GM06990 (cell line): ENCODE measurements at regions not wholly inside any gene's neighbourhood (a gene's known extent, or its start where the extent isn't known, plus 50 kb on each side); places are given as distances from the start of the nearest gene placed in this dataset.

ENCODE experiments used
- DNase-seq: peaks from one replicate; pipeline ENCODE4 v3.0.0-alpha.2; 2011; ENCODE audit not compliant: insufficient read length; ENCODE audit errors: extremely low read depth
- H3K27me3 ChIP-seq: replicated peaks from 2 replicates; pipeline ENCODE4 v1.6.0; 2011; ENCODE audit warnings: low read length; ENCODE audit not compliant: control insufficient read depth, insufficient read depth
- H3K36me3 ChIP-seq: 2 replicates; pipeline ENCODE4 v1.5.1; 2011; ENCODE audit warnings: low read length; ENCODE audit not compliant: control insufficient read depth, insufficient read depth
- H3K4me3 ChIP-seq: replicated peaks from 2 replicates; pipeline ENCODE4 v1.5.1; 2011; ENCODE audit warnings: low read depth, mild to moderate bottlenecking, control low read depth, low read length
- TF ChIP-seq, protein P1 (sequence below): IDR thresholded peaks from 2 replicates; pipeline ENCODE4 v1.5.1; 2011; ENCODE audit warnings: low read length, control low read depth, mild to moderate bottlenecking, inconsistent platforms; ENCODE audit not compliant: insufficient read depth, poor library complexity, severe bottlenecking

GRCh38 chr12:107282628-107283027 is 189.3 kb upstream of the CRY1 start:
- Histone ChIP-seq H3K36me3 (no peaks in the 10 kb centered on the region), H3K27me3 (no peaks in the 10 kb centered on the region; the same call in 1 of the 2 replicates), H3K4me3 (no peak overlapping the region)
- DNase-seq, result no peak
- TF ChIP-seq, protein P1, sequence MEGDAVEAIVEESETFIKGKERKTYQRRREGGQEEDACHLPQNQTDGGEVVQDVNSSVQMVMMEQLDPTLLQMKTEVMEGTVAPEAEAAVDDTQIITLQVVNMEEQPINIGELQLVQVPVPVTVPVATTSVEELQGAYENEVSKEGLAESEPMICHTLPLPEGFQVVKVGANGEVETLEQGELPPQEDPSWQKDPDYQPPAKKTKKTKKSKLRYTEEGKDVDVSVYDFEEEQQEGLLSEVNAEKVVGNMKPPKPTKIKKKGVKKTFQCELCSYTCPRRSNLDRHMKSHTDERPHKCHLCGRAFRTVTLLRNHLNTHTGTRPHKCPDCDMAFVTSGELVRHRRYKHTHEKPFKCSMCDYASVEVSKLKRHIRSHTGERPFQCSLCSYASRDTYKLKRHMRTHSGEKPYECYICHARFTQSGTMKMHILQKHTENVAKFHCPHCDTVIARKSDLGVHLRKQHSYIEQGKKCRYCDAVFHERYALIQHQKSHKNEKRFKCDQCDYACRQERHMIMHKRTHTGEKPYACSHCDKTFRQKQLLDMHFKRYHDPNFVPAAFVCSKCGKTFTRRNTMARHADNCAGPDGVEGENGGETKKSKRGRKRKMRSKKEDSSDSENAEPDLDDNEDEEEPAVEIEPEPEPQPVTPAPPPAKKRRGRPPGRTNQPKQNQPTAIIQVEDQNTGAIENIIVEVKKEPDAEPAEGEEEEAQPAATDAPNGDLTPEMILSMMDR, result no peak

- DNase-seq, result no peak
- Histone ChIP-seq H3K36me3 (no peaks in the 10 kb centered on the region), H3K27me3 (no peaks in the 10 kb centered on the region; the same call in 1 of the 2 replicates), H3K4me3 (no peak overlapping the region)
- TF ChIP-seq, protein P1, result no peak
Observed at GRCh38 chr12:107283652-107284051, 190.3 kb upstream of the CRY1 start.

- H3K27me3 ChIP-seq, result no peaks in the 10 kb centered on the region; the same call in 1 of the 2 replicates
- no peak overlapping the region for H3K4me3 ChIP-seq
- DNase-seq, result no peak
- H3K36me3 ChIP-seq, result no peaks in the 10 kb centered on the region
- TF ChIP-seq, protein P1, result no peak
Observed at GRCh38 chr12:107284692-107285091, 191.3 kb upstream of the CRY1 start.

DNA sequence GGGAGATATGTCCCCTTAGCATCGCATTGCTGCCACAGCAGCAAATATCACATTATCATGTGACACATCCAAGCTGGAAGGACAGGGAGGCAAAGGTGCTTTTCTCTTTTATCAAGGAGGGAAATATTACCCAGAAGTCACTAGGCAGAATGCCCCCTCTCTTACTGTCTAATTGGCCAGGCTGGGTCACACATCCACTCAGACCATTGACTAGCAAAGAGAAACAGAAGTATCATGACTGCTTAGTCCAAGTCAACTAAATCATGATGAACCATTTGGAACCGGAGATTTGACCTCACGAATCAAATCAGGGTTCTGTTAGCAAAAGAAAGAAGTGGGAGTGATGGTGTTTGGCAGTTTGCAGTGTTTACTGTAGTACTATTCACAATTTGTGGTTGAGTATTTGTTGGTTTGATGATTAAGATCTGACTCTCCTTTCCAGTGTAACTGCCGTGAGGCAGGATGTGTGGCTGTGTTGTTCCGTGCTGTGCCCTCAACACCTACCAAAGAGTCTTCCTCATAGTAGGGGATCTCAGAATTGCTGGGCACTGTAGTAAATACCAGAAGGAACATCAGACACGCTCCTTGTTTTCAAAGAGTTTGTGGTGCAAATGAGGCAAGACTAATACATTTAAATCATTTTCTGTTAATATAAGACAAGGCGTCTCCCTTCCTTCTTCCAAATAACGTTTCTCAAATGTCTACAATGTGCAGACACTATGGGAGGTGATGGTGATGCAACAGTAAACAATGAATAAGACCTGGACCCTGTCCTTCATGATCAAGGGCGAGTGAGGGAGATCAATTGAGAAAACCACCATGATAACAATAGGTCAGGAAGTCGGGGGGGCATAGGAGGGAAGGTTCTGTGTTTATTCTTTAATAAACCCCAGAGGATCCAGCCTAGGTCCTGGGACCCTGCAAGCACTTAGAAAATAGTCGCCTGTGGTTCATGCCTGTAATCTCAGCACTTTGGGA is 194.4 kb upstream of the CRY1 start:
- Histone ChIP-seq H3K4me3 (no peak overlapping the region), H3K36me3 (no peaks in the 10 kb centered on the region), H3K27me3 (no peaks in the 10 kb centered on the region; the same call in 1 of the 2 replicates)
- TF ChIP-seq, protein P1, result no peak
- DNase-seq, result no peak

- Histone ChIP-seq H3K27me3 (no peaks in the 10 kb centered on the region), H3K4me3 (no peak overlapping the region), H3K36me3 (no peaks in the 10 kb centered on the region)
- TF ChIP-seq, protein P1, result no peak
- DNase-seq, result no peak
Observed at GRCh38 chr12:107288414-107289127, 195.2 kb upstream of the CRY1 start.
